ENCODE measurements at regions not wholly inside any gene's neighbourhood (a gene's known extent, or its start where the extent isn't known, plus 50 kb on each side); places are given as distances from the start of the nearest gene placed in this dataset.
"Not testable (repeated sequence)": the region's sequence is repeated elsewhere in the genome, so short reads cannot be mapped to it uniquely, and the experiment has no call there.

DNA sequence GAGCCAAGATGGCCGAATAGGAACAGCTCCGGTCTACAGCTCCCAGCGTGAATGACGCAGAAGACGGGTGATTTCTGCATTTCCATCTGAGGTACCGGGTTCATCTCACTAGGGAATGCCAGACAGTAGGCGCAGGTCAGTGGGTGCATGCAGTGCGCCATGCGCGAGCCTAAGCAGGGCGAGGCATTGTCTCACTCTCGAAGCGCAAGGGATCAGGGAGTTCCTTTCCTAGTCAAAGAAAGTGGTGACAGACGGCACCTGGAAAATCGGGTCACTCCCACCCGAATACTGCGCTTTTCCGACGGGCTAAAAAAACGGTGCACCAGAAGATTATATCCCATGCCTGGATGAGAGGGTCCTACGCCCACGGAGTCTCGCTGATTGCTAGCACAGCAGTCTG is 600.1 kb downstream of the PRR16 start:
- TF ChIP-seq, protein P1, sequence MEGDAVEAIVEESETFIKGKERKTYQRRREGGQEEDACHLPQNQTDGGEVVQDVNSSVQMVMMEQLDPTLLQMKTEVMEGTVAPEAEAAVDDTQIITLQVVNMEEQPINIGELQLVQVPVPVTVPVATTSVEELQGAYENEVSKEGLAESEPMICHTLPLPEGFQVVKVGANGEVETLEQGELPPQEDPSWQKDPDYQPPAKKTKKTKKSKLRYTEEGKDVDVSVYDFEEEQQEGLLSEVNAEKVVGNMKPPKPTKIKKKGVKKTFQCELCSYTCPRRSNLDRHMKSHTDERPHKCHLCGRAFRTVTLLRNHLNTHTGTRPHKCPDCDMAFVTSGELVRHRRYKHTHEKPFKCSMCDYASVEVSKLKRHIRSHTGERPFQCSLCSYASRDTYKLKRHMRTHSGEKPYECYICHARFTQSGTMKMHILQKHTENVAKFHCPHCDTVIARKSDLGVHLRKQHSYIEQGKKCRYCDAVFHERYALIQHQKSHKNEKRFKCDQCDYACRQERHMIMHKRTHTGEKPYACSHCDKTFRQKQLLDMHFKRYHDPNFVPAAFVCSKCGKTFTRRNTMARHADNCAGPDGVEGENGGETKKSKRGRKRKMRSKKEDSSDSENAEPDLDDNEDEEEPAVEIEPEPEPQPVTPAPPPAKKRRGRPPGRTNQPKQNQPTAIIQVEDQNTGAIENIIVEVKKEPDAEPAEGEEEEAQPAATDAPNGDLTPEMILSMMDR (conservative IDR thresholded peaks at IDR 0.05), result not testable (repeated sequence)
- not testable (repeated sequence) for TF ChIP-seq EZH2 (IDR thresholded peaks at IDR 0.05; ENCODE audit: low read depth)
